Forelimb muscle (tissue), 1 donor: ENCODE measurements at regions not wholly inside any gene's neighbourhood (a gene's known extent, or its start where the extent isn't known, plus 50 kb on each side); places are given as distances from the start of the nearest gene placed in this dataset.

ENCODE experiments used
- DNase-seq: peaks from one replicate; pipeline ENCODE4 v3.0.0-alpha.2; 2013; ENCODE audit warnings: low read depth

DNA sequence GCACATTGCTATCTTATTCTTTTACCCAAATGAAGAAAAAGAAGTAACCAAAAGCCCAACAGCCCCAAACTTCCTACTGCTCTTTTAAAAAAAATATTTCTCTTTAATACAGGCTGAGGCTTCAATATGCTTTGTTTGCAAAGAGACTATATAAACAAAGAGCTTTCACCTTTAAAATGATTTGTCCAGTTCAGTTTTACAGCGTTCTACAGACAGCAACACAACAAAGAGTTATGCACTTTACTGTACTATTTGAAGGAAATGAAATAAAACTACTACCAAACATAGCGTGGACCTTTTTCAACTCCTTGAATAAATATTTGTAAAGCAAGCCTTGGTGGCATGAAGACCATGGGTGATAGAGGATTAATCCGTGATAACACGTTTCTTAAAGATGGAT is 151.2 kb downstream of the FGF9 start:
- no peak for DNase-seq

DNA sequence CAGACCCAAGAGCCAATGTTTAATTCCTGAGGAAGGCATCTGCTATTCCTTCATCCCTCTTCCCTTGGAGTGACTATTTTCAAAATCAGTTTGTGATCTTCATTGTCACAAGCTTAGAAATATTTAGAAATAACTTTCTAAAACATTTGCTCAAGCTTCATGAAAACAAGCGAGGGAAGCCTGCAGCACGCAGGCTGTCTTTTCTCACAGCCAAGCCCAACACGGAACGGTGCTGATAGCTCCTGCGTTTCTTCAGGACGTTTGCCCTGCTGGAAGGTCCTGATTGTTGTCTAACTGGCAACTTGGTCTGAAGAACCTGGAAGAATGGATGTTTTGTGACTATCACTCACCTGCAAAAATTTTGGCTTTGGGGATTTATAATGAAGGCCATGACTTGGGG is 152.5 kb downstream of the FGF9 start:
- DNase-seq = no peak

DNA sequence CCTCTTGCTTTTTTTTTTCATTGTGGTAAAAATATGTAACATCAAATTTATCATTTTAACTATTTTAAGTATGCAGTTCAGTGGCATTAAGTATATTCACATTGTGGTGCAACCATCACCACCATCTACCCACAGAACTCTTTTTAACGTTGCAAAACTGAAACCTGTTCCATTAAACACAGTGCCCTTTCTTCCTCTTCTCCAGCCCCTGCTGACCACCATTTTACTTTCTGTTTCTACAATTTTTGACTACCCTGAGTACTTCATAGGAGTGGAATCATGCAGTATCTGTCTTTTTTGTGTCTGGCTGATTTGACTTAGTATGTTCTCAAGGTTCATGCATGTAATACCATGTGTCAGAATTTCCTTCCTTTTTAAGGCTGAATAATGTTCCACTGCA is 153.1 kb downstream of the FGF9 start:
- no peak for DNase-seq

DNA sequence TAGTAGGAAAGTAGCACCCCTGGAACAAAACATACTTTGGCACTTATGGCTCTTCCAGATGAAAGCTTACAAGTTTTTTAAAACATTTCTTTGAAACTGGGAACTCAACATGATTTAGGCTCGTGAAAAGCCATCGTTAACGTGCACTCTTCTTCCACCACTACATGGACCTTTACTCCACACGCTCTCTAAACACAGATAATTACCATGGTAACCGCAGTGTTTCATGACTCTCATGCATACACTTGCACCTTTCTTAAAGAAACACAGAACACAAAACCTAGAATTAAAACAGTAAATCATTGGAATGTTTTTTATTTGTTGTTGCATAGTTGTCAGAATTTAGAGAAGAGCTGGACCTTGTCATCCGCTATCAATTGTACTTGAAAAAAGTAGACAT is 154.3 kb downstream of the FGF9 start:
- no peak for DNase-seq

DNA sequence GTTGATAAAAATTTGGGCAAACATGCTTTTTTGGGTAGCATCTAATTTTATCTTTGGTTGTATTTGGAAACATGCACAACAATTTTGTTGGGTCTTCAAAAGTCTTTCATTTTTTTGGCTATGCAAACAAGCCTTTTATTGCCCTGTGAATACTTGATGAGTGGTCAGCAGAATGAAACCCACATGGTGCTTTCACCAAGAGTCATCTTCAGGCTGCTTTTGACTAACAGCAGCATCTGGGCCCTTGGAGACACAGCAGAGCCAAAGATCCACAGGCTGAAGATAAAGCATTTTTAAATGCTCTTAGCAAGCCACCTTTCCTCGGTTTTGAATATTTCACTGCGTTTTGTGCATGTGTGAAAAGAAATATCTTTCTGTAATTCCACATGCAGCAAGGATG is 154.9 kb downstream of the FGF9 start:
- DNase-seq = no peak

DNA sequence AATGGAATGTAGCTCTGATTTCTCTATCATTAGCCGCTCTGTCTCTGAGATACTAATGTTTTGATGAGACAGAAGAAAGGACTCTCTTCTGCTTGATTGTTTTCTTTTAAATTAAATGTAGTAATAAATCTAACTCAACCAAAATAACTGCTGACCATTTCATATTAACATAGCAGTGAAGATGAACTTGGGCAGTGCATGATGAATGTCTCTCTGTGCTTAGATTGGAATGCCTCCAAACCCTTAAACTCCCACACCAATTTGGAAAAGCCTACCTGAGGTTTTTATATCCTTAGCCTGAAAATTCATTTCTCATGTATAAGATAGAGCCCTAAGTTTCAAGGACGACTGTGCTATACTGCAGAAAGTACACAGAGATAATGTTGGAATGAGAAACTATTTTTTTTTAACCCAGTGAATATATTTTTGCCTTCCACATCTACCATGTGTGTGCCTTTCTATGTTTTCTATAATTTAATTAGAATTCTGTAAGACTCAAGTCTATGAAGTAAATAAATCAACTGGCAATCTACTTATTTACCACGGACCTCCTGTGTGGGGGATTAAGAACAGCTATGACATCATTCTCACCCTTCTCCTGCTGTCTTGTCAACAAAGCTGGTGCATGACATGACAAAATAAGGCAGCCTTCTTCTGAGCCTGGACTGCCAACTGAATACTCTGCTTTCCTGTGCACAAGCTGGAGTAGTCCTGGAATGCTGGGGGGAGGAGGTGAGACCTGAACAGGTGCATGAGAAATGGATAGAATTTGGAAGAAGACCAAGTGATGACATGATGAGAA is 155.5 kb downstream of the FGF9 start:
- no peak for DNase-seq

DNA sequence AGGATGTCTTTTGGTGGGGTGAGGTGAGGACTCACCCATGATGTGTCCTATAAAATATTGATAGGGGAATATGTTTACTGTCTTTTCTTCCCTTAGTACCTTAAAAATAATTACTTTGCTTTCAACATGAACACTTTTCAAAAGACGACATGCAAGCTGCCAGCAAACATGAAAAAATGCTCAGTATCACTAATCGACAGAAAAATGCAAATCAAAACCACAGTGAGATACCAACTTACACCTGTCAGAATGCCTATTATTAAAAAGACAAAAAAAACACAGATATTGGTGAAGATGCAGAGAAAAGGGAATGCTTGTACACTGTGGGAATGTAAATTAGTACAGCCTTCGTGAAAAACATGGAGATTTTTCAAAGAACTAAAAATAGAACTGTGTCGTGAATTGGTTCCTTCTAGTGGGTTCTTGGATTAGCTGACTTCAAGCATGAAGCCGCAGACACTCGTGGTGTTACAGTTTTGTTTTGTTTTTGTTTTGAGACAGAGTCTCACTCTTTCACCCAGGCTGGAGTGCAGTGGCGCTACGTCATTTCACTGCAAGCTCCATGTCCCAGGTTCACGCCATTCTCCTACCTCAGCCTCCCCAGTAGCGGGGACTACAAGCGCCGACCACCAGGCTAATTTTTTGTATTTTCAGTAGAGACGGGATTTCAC is 160.9 kb downstream of the FGF9 start:
- no peak for DNase-seq

DNA sequence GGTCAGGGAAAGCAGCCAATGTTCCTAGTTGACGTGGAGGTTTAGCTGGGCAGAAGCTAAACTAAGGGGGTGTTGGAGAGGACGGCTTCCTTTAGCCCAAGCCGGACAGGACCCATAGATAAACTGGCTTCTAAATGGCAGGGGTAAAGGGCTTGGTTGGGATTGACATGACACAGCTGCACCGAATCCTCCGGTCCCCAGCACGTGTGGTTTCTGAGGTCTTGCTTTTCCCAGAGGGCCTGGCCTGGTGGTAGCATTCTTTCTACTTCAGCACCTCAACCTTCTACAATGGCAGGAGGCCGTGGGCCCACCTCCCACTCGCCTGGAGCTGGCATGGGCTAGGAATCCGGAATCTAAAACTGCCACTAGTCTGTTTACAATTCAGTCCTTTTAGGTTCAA is 163.0 kb downstream of the FGF9 start:
- no peak for DNase-seq

DNA sequence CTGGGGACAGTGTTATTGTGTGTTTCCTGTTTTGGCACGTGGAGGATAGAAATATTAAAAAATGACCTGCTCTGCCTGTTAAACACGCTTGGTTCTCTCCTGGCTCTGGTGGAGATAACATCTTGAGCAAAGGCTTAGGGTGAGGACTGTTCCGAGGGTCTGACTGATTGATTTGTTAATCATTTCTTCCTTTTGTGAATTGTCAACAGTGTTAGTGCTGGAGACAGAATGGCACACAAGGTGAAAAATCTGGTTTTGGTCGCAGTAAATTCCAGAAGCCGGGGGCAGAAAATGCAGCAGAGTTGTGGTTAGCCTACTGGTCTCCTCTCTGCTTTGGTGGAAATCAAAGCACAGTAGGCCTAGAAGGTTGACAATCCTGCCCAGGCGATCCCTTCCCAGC is 163.6 kb downstream of the FGF9 start:
- DNase-seq = no peak

DNA sequence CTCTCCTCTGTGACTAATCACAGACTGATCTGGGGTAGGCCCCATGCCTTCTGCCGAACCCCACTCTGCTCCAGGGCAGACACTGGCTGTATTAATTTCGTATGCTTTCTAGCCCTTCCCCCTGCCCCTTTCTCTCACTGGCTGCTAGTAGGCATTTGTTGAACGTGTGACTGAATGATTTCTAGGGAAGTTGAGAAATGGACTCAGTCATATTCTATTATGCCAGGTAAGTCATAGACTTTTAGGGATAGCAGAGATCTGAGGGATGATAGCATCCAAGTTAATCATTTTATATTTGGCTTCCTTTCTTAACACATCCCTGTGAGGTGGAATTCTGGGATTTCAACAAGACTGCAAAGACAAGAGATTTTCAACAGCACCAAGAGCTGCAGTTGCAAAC is 166.4 kb downstream of the FGF9 start:
- DNase-seq = no peak

DNA sequence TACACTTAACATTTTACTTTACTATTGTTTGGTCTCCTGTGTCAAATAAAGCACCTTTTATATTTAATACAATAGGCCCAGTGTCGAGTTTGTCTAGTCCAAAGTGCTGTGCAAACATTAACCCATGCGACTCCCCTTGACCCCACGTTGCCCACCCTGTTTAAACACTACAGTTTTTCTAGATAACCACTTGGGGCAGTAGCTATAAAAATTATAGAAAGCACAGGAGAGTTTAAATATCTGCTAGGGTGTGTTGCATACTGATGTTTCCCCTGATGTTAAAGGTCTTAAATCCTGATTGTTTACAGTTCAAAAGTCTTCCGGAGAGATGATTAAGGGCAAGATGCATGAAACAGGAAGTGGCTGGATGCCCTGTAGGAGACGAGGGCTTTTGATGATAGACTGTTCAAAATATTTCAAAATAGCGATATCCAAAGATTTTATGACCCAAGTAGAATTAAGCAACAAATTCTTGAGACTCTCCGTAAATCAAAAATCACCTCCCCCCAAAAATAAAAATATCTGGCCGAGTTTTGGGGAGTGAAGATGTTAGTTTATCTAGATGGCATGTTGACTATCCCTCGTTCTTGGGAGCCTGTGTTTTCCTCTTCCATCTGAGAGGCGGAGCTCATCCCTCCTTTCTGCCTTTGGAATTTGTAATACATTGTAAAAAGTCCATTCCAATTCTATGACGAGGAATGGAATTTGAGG is 167.1 kb downstream of the FGF9 start:
- no peak for DNase-seq

DNA sequence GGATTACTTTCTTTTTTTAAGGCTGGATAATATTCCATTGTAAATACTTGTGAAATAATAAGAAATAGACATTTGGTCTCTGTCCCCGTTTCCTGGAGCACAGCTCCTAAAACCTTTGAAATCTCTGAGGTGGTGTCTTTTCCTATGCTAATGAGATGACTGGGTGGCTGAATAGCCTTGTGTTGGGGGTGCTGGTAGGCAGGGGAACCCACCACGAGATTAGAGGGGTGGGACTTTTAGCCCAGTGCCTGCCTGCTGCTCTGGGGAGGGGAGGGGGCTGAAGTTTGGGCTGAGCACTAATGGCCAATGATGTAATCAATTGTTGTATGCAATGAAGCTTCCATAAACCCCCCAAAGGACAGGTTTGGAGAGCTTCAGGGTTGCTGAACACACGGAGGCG is 175.7 kb downstream of the FGF9 start:
- DNase-seq = no peak

DNA sequence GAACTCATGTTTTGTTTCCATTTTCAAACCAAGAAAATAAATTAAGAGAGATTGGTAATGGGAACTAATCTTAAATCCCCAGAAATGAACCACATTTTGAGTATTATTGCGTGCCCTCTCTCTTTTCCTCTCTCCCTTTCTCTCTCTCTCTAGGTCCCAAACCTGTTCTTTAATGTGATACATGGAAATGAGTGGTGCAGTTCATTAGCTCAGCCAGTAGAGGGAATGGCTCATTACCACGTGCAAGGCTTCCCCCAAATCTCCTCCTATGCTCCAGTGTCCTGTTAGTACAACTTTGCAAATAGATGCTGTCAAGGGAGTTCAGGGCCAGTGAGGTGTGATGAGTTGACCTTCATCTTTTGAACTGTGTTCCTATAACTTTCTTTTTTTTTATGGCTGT is 178.4 kb downstream of the FGF9 start:
- peak; percentile 6 for DNase-seq

DNA sequence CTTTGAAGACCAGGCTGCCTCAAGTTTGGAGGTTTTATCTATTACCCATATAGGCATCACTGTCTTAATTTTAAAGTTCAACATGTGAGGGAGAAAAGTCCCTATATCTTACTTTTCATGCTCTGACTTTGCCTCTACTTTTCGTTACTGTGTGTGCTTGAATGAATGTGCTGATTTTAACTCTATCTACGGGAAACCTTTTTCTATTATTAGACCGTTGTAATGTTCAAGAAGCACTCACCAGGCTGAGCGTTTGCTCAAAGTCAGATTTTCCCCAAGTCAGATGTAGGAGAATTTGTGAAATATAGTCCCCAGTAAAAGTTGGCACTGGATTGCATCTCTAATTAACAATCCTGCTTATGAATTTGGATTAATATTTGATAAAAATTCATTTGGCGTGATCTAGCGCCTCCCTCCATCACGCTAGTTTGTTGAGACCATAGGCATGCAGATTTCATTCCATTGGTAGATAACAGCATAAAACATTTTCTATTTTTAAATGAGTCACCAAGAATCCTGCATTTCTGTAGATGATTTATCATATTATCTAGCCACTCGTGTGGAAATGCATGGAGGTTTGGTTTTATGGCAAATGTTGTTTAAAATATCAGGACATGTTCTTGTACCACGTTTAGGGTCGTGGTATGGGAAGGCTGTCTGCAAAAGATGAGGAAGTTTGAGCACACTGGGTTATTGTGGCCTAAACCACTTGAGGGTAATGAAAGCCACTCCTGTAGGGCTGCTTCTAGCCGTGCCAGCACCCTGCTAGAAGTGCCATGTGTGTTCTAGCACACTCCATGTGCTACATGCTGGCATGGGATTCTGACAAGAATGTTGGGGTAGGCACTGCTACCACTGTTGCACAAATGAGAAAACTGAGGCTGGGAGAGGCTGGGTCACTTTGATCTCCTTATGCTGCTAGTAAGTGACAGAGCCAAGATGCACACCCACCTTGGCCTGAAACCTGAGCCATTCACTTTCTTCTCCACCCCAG is 179.4 kb downstream of the FGF9 start:
- DNase-seq = no peak

DNA sequence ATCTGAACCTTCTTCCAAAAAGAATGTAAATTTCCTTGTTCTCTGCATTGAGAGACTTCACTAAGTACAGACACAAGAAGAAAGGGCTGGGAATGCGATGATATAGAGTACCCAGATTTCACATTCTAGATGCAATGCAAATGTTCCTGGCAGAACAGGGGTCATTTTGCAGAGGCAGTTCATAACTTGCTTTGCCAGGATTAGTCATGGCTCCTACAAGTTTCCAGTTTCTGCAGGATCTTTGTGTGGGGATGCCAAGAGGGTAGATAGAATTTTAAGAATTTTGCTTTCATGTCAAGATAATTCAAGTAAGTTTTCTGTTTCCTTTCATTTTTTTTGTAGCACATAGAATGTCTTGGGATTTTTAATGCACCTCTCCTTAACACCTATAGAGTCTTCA is 181.2 kb downstream of the FGF9 start:
- no peak for DNase-seq

DNA sequence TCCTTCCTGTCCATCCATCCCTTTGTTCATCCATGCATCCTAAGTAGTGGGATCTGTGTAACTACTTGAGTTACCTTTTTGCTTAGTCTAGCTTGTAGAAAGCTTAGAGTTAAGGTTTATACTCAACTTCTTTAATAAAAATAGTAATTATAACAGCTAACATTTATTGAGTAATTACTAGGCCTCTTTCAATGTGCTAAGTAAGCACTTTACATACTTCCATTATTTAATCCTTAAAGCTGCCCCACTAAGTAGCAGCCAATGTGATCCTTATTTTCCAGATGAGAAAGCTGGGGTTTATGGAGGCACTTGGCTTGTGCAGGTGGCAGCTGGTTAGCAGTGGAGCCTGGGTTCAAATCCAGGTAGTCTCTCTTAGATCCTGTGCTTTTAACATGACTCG is 182.9 kb downstream of the FGF9 start:
- DNase-seq = no peak

DNA sequence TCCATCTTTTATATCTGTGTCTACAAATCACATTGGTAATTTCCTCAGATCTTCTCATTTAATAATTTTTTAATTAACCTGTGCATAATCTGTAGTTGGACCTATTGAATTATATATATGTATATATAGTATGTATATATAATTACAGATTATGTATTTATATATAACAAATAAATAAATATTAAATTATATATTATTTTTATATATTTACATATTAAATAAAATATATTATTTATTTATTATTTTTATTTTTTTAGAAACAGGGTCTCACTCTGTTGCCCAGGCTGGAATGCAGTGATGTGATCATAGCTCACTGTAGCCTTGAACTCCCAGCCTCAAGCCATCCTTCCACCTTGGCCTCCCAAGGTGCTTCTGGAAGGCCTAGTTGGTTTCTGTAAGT is 197.9 kb downstream of the FGF9 start:
- DNase-seq = no peak

DNA sequence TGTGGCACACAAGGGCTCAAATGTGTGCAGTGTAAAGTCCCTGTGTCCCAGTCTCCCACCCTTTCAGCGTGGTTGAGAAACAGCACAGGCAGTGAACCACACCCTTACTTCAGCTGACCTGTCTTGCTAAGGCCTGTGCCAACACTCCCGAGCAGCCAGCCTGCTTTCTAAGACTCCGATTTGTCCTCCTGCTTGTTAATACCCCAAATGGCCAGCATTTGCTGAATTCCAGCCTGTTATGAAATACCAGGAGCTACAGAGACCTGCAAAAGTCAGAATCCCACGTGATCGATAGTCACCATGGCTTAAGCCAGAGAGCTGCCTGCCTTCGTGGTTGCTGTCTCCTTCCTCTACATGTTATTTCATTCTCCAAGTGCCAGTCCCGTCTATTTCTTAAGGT is 200.5 kb downstream of the FGF9 start:
- DNase-seq = no peak

DNA sequence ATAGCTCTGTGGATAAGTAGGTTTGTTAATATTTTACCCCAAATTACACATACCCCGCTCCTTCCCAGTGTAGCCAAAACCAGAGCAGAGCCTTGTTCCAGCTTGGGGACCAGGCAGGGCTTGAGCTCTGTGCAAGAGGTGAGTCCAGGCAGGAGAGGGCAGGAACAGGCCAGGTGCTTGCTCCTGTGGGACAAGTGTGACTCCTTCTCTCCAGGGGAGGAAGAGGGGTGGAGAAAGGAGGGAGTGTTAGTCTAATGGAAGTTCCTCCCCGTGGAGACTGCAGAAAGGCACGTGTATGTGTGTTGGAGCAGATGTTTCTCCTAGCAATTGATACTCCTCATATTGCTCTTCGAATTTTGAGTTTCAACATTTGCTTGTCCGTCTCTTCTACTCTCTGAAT is 201.0 kb downstream of the FGF9 start:
- no peak for DNase-seq

DNA sequence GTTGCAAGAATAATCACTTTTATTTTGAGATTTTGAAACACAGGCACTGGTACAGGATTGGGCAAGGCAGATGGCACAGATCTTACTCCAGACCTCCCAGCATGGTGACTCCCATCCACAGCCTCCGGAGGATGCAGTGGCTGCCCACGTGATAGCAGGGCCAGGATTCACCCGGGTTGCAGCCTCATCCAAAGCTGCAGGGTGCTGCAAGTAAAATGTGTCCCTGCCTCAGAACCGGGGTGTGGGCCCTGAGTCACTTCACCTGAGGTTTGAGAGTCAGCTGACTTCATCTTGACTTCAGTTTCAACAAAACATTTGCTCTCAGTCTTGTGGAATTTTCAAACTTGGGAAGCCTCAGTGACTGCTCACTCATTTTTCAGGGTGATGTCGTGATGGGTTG is 201.9 kb downstream of the FGF9 start:
- DNase-seq = no peak

DNA sequence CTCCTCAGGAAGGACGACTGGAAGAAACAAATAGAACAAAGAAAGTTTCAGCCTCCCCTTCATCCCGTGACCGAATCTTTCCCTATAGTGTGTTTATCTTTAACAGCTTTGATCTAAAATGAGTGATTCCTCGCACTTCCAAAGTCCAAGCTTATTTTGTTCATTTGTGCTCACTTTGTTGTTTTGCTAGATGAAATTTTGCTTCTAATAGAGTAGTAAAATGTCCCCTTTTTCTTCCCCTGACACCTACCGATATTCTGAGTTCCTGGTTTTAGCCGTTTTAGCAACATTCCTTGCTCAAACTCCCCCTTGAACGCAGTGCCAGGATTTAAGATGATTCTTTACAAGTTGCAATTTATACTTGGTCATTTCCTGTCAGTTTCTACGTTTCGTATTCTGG is 204.2 kb downstream of the FGF9 start:
- DNase-seq = no peak
